Stimulated activated CD8-positive, alpha-beta memory T cell treated with anti-CD3 and anti-CD28 coated beads, Interleukin-15, amount 100 ng/mL, for 24 hours (primary cell): ENCODE measurements at regions not wholly inside any gene's neighbourhood (a gene's known extent, or its start where the extent isn't known, plus 50 kb on each side); places are given as distances from the start of the nearest gene placed in this dataset.
"Not testable (repeated sequence)": the region's sequence is repeated elsewhere in the genome, so short reads cannot be mapped to it uniquely, and the experiment has no call there.

Experiments
- DNase-seq: peaks from one replicate; pipeline ENCODE4 v3.0.0-alpha.2; 2020; ENCODE audit warnings: low read depth

GRCh38 chr12:66775871-66776270 is 97.0 kb upstream of the GRIP1 start:
- no peak for DNase-seq

- DNase-seq: no peak
These were observed 98.1 kb upstream of the GRIP1 start for GRCh38 chr12:66776974-66777373.

- no peak for DNase-seq
These were observed 100.6 kb upstream of the GRIP1 start for GRCh38 chr12:66779466-66779865.

GRCh38 chr12:66786531-66787308 is 107.8 kb upstream of the GRIP1 start:
- no peak for DNase-seq

- no peak for DNase-seq
These were observed 120.7 kb upstream of the GRIP1 start for GRCh38 chr12:66799551-66799950.

- DNase-seq: no peak
These were observed 121.2 kb upstream of the GRIP1 start for GRCh38 chr12:66800046-66800445.

- no peak for DNase-seq
These were observed 125.1 kb upstream of the GRIP1 start for GRCh38 chr12:66803930-66804329.

GRCh38 chr12:66804563-66804974 is 125.7 kb upstream of the GRIP1 start:
- DNase-seq: no peak

GRCh38 chr12:66808606-66809005 is 129.7 kb upstream of the GRIP1 start:
- no peak for DNase-seq

GRCh38 chr12:66813137-66813892 is 134.4 kb upstream of the GRIP1 start:
- no peak for DNase-seq

- DNase-seq: no peak
These were observed 140.7 kb upstream of the GRIP1 start for GRCh38 chr12:66819587-66819986.

GRCh38 chr12:66822961-66823360 is 144.1 kb upstream of the GRIP1 start:
- DNase-seq: no peak

- DNase-seq: no peak
These were observed 145.1 kb upstream of the GRIP1 start for GRCh38 chr12:66823857-66824570.

- DNase-seq: not testable (repeated sequence)
These were observed 147.0 kb upstream of the GRIP1 start for GRCh38 chr12:66825921-66826320.

GRCh38 chr12:66829660-66830325 is 150.9 kb upstream of the GRIP1 start:
- no peak for DNase-seq

- no peak for DNase-seq
These were observed 152.6 kb upstream of the GRIP1 start for GRCh38 chr12:66831495-66831894.

GRCh38 chr12:66832997-66833396 is 154.1 kb upstream of the GRIP1 start:
- no peak for DNase-seq

GRCh38 chr12:66836623-66837310 is 157.9 kb upstream of the GRIP1 start:
- DNase-seq: no peak

- DNase-seq: no peak
These were observed 158.4 kb upstream of the GRIP1 start for GRCh38 chr12:66837311-66837627.

- DNase-seq: no peak
These were observed 159.5 kb upstream of the GRIP1 start for GRCh38 chr12:66838366-66838765.

- DNase-seq: no peak
These were observed 170.1 kb upstream of the GRIP1 start for GRCh38 chr12:66848967-66849366.

- no peak for DNase-seq
These were observed 172.3 kb upstream of the GRIP1 start for GRCh38 chr12:66851134-66851533.
